Osteocyte (in vitro differentiated cells): ENCODE measurements at regions not wholly inside any gene's neighbourhood (a gene's known extent, or its start where the extent isn't known, plus 50 kb on each side); places are given as distances from the start of the nearest gene placed in this dataset.
"Not testable (repeated sequence)": the region's sequence is repeated elsewhere in the genome, so short reads cannot be mapped to it uniquely, and the experiment has no call there.

ENCODE experiments used
- DNase-seq: peaks from one replicate; pipeline ENCODE4 v3.0.0; 2021; ENCODE audit warnings: mixed read lengths; ENCODE audit not compliant: unreplicated experiment; ENCODE audit errors: extremely low spot score
- H3K27ac Mint-ChIP-seq: one replicate; pipeline ENCODE4 v1.8.0; 2021; ENCODE audit warnings: mild to moderate bottlenecking, mixed read lengths; ENCODE audit not compliant: unreplicated experiment
- H3K27me3 Mint-ChIP-seq: one replicate; pipeline ENCODE4 v1.8.0; 2021; ENCODE audit warnings: mixed read lengths; ENCODE audit not compliant: unreplicated experiment
- H3K36me3 Mint-ChIP-seq: one replicate; pipeline ENCODE4 v1.8.0; 2021; ENCODE audit warnings: mixed read lengths; ENCODE audit not compliant: unreplicated experiment
- H3K4me1 Mint-ChIP-seq: one replicate; pipeline ENCODE4 v1.8.0; 2021; ENCODE audit warnings: mixed read lengths; ENCODE audit not compliant: unreplicated experiment
- H3K4me3 Mint-ChIP-seq: one replicate; pipeline ENCODE4 v1.8.0; 2021; ENCODE audit warnings: mild to moderate bottlenecking, moderate library complexity, mixed read lengths; ENCODE audit not compliant: unreplicated experiment
- H3K9me3 Mint-ChIP-seq: one replicate; pipeline ENCODE4 v1.8.0; 2021; ENCODE audit warnings: mixed read lengths; ENCODE audit not compliant: unreplicated experiment
- CTCF ChIP-seq: fragments of 200-600 bp; sonication (generic); IDR thresholded peaks from 2 replicates; pipeline ENCODE4 v1.5.0; 2021; ENCODE audit warnings: antibody characterized with exemption, mild to moderate bottlenecking, moderate library complexity

- Mint-ChIP-seq H3K27ac (no peak overlapping the region), H3K27me3 (no peaks in the 10 kb centered on the region), H3K4me1 (no peaks in the 10 kb centered on the region), H3K4me3 (no peak overlapping the region), H3K36me3 (no peaks in the 10 kb centered on the region), H3K9me3 (peaks cover 12% of the 10 kb centered on the region)
- no peak for TF ChIP-seq CTCF
- DNase-seq = no peak
Measured at GRCh38 chrX:63281465-63281864, 69.7 kb downstream of the SPIN4 start.

- not testable (repeated sequence) for H3K27me3 Mint-ChIP-seq, DNase-seq, H3K4me3 Mint-ChIP-seq, H3K4me1 Mint-ChIP-seq, H3K9me3 Mint-ChIP-seq, H3K36me3 Mint-ChIP-seq, H3K27ac Mint-ChIP-seq
Measured at GRCh38 chrX:63277394-63277793, 73.7 kb downstream of the SPIN4 start.

GRCh38 chrX:63275127-63275526 is 76.0 kb downstream of the SPIN4 start:
- Mint-ChIP-seq H3K4me3 (no peak overlapping the region), H3K36me3 (no peaks in the 10 kb centered on the region), H3K27ac (no peak overlapping the region), H3K27me3 (no peaks in the 10 kb centered on the region), H3K9me3 (peaks cover 9% of the 10 kb centered on the region), H3K4me1 (no peaks in the 10 kb centered on the region)
- TF ChIP-seq CTCF = peak; percentile 56
- DNase-seq = no peak

- TF ChIP-seq CTCF = no peak
- no peaks in the 10 kb centered on the region for H3K36me3 Mint-ChIP-seq
- no peak overlapping the region for H3K27ac Mint-ChIP-seq
- no peaks in the 10 kb centered on the region for H3K27me3 Mint-ChIP-seq
- no peak overlapping the region for H3K4me3 Mint-ChIP-seq
- DNase-seq = no peak
- no peaks in the 10 kb centered on the region for H3K4me1 Mint-ChIP-seq
- peaks cover 7% of the 10 kb centered on the region for H3K9me3 Mint-ChIP-seq
Measured at GRCh38 chrX:63270873-63271272, 80.3 kb downstream of the SPIN4 start.

GRCh38 chrX:63258144-63258543 is 93.0 kb downstream of the SPIN4 start:
- H3K4me3 Mint-ChIP-seq = no peak overlapping the region
- no peaks in the 10 kb centered on the region for H3K36me3 Mint-ChIP-seq
- H3K9me3 Mint-ChIP-seq = peaks cover 13% of the 10 kb centered on the region
- no peak for TF ChIP-seq CTCF
- peaks cover 6% of the 10 kb centered on the region for H3K4me1 Mint-ChIP-seq
- DNase-seq = no peak
- no peak overlapping the region for H3K27ac Mint-ChIP-seq
- no peaks in the 10 kb centered on the region for H3K27me3 Mint-ChIP-seq

GRCh38 chrX:63250253-63250868 is 100.8 kb downstream of the SPIN4 start:
- no peak for DNase-seq
- TF ChIP-seq CTCF = peak; percentile 89

GRCh38 chrX:63242689-63243088 is 108.4 kb downstream of the SPIN4 start:
- not testable (repeated sequence) for H3K9me3 Mint-ChIP-seq, H3K36me3 Mint-ChIP-seq, H3K4me3 Mint-ChIP-seq, H3K27me3 Mint-ChIP-seq, H3K27ac Mint-ChIP-seq, DNase-seq, H3K4me1 Mint-ChIP-seq

More at GRCh38 chrX:63250253-63250868, 100.8 kb downstream of the SPIN4 start:
- Mint-ChIP-seq H3K27me3 (no peaks in the 10 kb centered on the region), H3K4me1 (peaks cover 6% of the 10 kb centered on the region), H3K27ac (no peak overlapping the region), H3K9me3 (peaks cover 9% of the 10 kb centered on the region), H3K36me3 (no peaks in the 10 kb centered on the region), H3K4me3 (no peak overlapping the region)

- H3K27me3 Mint-ChIP-seq, H3K4me3 Mint-ChIP-seq, H3K9me3 Mint-ChIP-seq, H3K4me1 Mint-ChIP-seq, H3K36me3 Mint-ChIP-seq, H3K27ac Mint-ChIP-seq, DNase-seq: not testable (repeated sequence)
Measured at GRCh38 chrX:63235963-63236362, 115.2 kb downstream of the SPIN4 start.
